SU-DHL-6 (cell line): ENCODE measurements at regions not wholly inside any gene's neighbourhood (a gene's known extent, or its start where the extent isn't known, plus 50 kb on each side); places are given as distances from the start of the nearest gene placed in this dataset.

ENCODE experiments used
- H2AFZ ChIP-seq: fragments of 200-600 bp; sonication (generic); 2 replicates; pipeline ENCODE4 v1.6.1; 2014; ENCODE audit warnings: low read depth, mild to moderate bottlenecking, moderate library complexity, mixed read lengths, antibody characterized with exemption, low read length; ENCODE audit not compliant: severe bottlenecking
- H3F3A ChIP-seq: fragments of 200-600 bp; shearing (Covaris generic); 2 replicates; pipeline ENCODE4 v1.6.0; 2016; ENCODE audit warnings: antibody characterized with exemption, mild to moderate bottlenecking; ENCODE audit not compliant: insufficient read depth
- H3K27ac ChIP-seq: fragments of 200-600 bp; sonication (generic); 2 replicates; pipeline ENCODE4 v1.5.1; 2016; ENCODE audit warnings: low read depth, mild to moderate bottlenecking, low read length, moderate library complexity, mixed read lengths
- H3K27me3 ChIP-seq: fragments of 200-600 bp; sonication (generic), shearing (Covaris generic); 2 replicates; pipeline ENCODE4 v1.6.0; 2014; ENCODE audit warnings: mild to moderate bottlenecking, low read length
- H3K36me3 ChIP-seq: fragments of 200-600 bp; sonication (generic); 2 replicates; pipeline ENCODE4 v1.6.1; 2014; ENCODE audit warnings: mild to moderate bottlenecking, low read length, mixed read lengths
- H3K4me2 ChIP-seq: fragments of 300-600, 200-600 bp; shearing (Covaris generic), sonication (generic); 2 replicates; pipeline ENCODE4 v1.6.0; 2014; ENCODE audit warnings: low read length, low read depth, mild to moderate bottlenecking; ENCODE audit not compliant: poor library complexity, severe bottlenecking
- H3K4me3 ChIP-seq: fragments of 200-600 bp; sonication (generic); 2 replicates; pipeline ENCODE4 v1.5.1; 2014; ENCODE audit warnings: antibody characterized with exemption, low read length, mild to moderate bottlenecking, mixed read lengths; ENCODE audit not compliant: insufficient read depth, poor library complexity, severe bottlenecking
- H3K79me2 ChIP-seq: fragments of 200-600 bp; sonication (generic); 2 replicates; pipeline ENCODE4 v1.6.1; 2014; ENCODE audit warnings: mild to moderate bottlenecking, low read length, moderate library complexity; ENCODE audit not compliant: insufficient read depth
- H3K9ac ChIP-seq: fragments of 200-600 bp; sonication (generic); 2 replicates; pipeline ENCODE4 v1.7.0; 2014; ENCODE audit warnings: mild to moderate bottlenecking, low read length
- H3K9me2 ChIP-seq: fragments of 200-600 bp; sonication (generic); replicated peaks from 2 replicates; pipeline ENCODE4 v1.6.1; 2014; ENCODE audit warnings: low read length; ENCODE audit not compliant: insufficient read depth
- H3K9me3 ChIP-seq: fragments of 200-600 bp; sonication (generic); 2 replicates; pipeline ENCODE4 v1.6.1; 2014; ENCODE audit warnings: low read length, mixed read lengths; ENCODE audit not compliant: insufficient read depth
- H4K20me1 ChIP-seq: fragments of 200-600 bp; sonication (generic); 2 replicates; pipeline ENCODE4 v1.6.1; 2014; ENCODE audit warnings: low read depth, mild to moderate bottlenecking, antibody characterized with exemption, low read length, moderate library complexity, mixed read lengths
- CTCF ChIP-seq: fragments of 200-600 bp; sonication (generic); IDR thresholded peaks from one replicate; pipeline ENCODE4 v1.5.1; 2017; ENCODE audit warnings: antibody characterized with exemption, mild to moderate bottlenecking, low read length, moderate library complexity; ENCODE audit not compliant: insufficient read depth, poor library complexity, severe bottlenecking
- EZH2phosphoT487 ChIP-seq: fragments of 200-600 bp; sonication (generic), shearing (Covaris generic); conservative IDR thresholded peaks from 2 replicates; pipeline ENCODE4 v1.6.1; 2018; ENCODE audit warnings: mild to moderate bottlenecking, antibody characterized with exemption, low read length, moderate library complexity, mixed read lengths

- no peak overlapping the region for H3K4me2 ChIP-seq
- H3K79me2 ChIP-seq: no peaks in the 10 kb centered on the region
- no peaks in the 10 kb centered on the region for H3K36me3 ChIP-seq
- no peaks in the 10 kb centered on the region for H3F3A ChIP-seq
- no peak overlapping the region for H3K27ac ChIP-seq
- H2AFZ ChIP-seq: no peak overlapping the region
- no peaks in the 10 kb centered on the region for H3K27me3 ChIP-seq
- TF ChIP-seq EZH2phosphoT487: no peak
- no peak for TF ChIP-seq CTCF
- H3K9me3 ChIP-seq: no peaks in the 10 kb centered on the region; the same call in 1 of the 2 replicates
- no peaks in the 10 kb centered on the region for H3K9me2 ChIP-seq
- H3K4me3 ChIP-seq: no peak overlapping the region
- H4K20me1 ChIP-seq: no peaks in the 10 kb centered on the region
- no peak overlapping the region for H3K9ac ChIP-seq
These were observed 74.4 kb upstream of the SYT1 start for GRCh38 chr12:78790148-78790547.

GRCh38 chr12:78792052-78792698, 72.4 kb upstream of the SYT1 start:
- Histone ChIP-seq H3K9me2 (no peaks in the 10 kb centered on the region), H3K27me3 (no peaks in the 10 kb centered on the region), H4K20me1 (no peaks in the 10 kb centered on the region), H3K79me2 (no peaks in the 10 kb centered on the region), H3K9ac (no peak overlapping the region), H3K9me3 (no peaks in the 10 kb centered on the region; the same call in 1 of the 2 replicates), H3F3A (no peaks in the 10 kb centered on the region), H3K4me2 (no peak overlapping the region), H3K4me3 (no peak overlapping the region), H3K27ac (no peak overlapping the region), H3K36me3 (no peaks in the 10 kb centered on the region), H2AFZ (no peak overlapping the region)
- TF ChIP-seq CTCF (no peak), EZH2phosphoT487 (no peak)

- no peak overlapping the region for H2AFZ ChIP-seq
- H3K79me2 ChIP-seq: no peaks in the 10 kb centered on the region
- H3K27ac ChIP-seq: no peak overlapping the region
These were observed 71.1 kb upstream of the SYT1 start for GRCh38 chr12:78793491-78793890.

More at GRCh38 chr12:78793491-78793890, 71.1 kb upstream of the SYT1 start:
- H4K20me1 ChIP-seq: no peaks in the 10 kb centered on the region
- H3K4me2 ChIP-seq: no peak overlapping the region
- no peaks in the 10 kb centered on the region; the same call in 1 of the 2 replicates for H3K9me3 ChIP-seq
- no peaks in the 10 kb centered on the region for H3F3A ChIP-seq
- no peak overlapping the region for H3K4me3 ChIP-seq
- TF ChIP-seq CTCF (no peak), EZH2phosphoT487 (no peak)
- H3K9me2 ChIP-seq: no peaks in the 10 kb centered on the region
- no peaks in the 10 kb centered on the region for H3K27me3 ChIP-seq
- H3K36me3 ChIP-seq: no peaks in the 10 kb centered on the region
- no peak overlapping the region for H3K9ac ChIP-seq
